Ishikawa (cell line): ENCODE measurements at regions not wholly inside any gene's neighbourhood (a gene's known extent, or its start where the extent isn't known, plus 50 kb on each side); places are given as distances from the start of the nearest gene placed in this dataset.

Experiments used
- CEBPB ChIP-seq: IDR thresholded peaks from 2 replicates; pipeline ENCODE4 v1.6.1; 2012
- CREB1 ChIP-seq: IDR thresholded peaks from 2 replicates; pipeline ENCODE4 v1.6.1; 2012; ENCODE audit warnings: low read depth
- EGR1 ChIP-seq: IDR thresholded peaks from 2 replicates; pipeline ENCODE4 v1.6.1; 2012
- EP300 ChIP-seq: IDR thresholded peaks from 2 replicates; pipeline ENCODE4 v1.6.1; 2012; ENCODE audit warnings: borderline replicate concordance
- FOXM1 ChIP-seq: IDR thresholded peaks from 2 replicates; pipeline ENCODE4 v1.6.1; 2012; ENCODE audit warnings: low read depth, borderline replicate concordance
- MAX ChIP-seq: IDR thresholded peaks from 2 replicates; pipeline ENCODE4 v1.6.1; 2012
- NFIC ChIP-seq: IDR thresholded peaks from 2 replicates; pipeline ENCODE4 v1.6.1; 2012
- RAD21 ChIP-seq: IDR thresholded peaks from 2 replicates; pipeline ENCODE4 v1.6.1; 2012; ENCODE audit warnings: low read depth
- REST ChIP-seq: IDR thresholded peaks from 2 replicates; pipeline ENCODE4 v1.6.1; 2012; ENCODE audit warnings: low read depth, mild to moderate bottlenecking
- TAF1 ChIP-seq: IDR thresholded peaks from 2 replicates; pipeline ENCODE4 v1.6.1; 2012; ENCODE audit warnings: low read depth, mild to moderate bottlenecking
- TCF12 ChIP-seq: IDR thresholded peaks from 2 replicates; pipeline ENCODE4 v1.6.1; 2012; ENCODE audit warnings: low read depth
- TEAD4 ChIP-seq: IDR thresholded peaks from 2 replicates; pipeline ENCODE4 v1.6.1; 2012
- USF1 ChIP-seq: IDR thresholded peaks from 2 replicates; pipeline ENCODE4 v1.6.1; 2012
- YY1 ChIP-seq: IDR thresholded peaks from 2 replicates; pipeline ENCODE4 v1.6.1; 2012; ENCODE audit warnings: low read depth
- ZBTB7A ChIP-seq: IDR thresholded peaks from 2 replicates; pipeline ENCODE4 v1.6.1; 2012; ENCODE audit warnings: low read depth

- no peak for TF ChIP-seq YY1
- TF ChIP-seq TEAD4 = no peak
- TF ChIP-seq RAD21 = no peak
- no peak for TF ChIP-seq NFIC
These were observed 322.1 kb downstream of the EN1 start for GRCh38 chr2:118525346-118525745.

- TF ChIP-seq USF1 = no peak
- no peak for TF ChIP-seq TEAD4
- TF ChIP-seq YY1 = no peak
- no peak for TF ChIP-seq CREB1
- no peak for TF ChIP-seq NFIC
- TF ChIP-seq ZBTB7A = no peak
- no peak for TF ChIP-seq FOXM1
- TF ChIP-seq TCF12 = no peak
- TF ChIP-seq MAX = no peak
- no peak for TF ChIP-seq EP300
- no peak for TF ChIP-seq RAD21
- TF ChIP-seq EGR1 = no peak
- TF ChIP-seq CEBPB = no peak
- no peak for TF ChIP-seq REST
- no peak for TF ChIP-seq TAF1
These were observed 322.5 kb downstream of the EN1 start for GRCh38 chr2:118524911-118525310.

- TF ChIP-seq REST = no peak
- no peak for TF ChIP-seq CREB1
- no peak for TF ChIP-seq TAF1
- TF ChIP-seq EP300 = no peak
- no peak for TF ChIP-seq ZBTB7A
- TF ChIP-seq MAX = no peak
- TF ChIP-seq NFIC = no peak
- no peak for TF ChIP-seq RAD21
- no peak for TF ChIP-seq YY1
- no peak for TF ChIP-seq FOXM1
- TF ChIP-seq USF1 = no peak
- TF ChIP-seq EGR1 = no peak
- no peak for TF ChIP-seq CEBPB
- no peak for TF ChIP-seq TEAD4
- TF ChIP-seq TCF12 = no peak
These were observed 323.7 kb downstream of the EN1 start for GRCh38 chr2:118523761-118524160.

- TF ChIP-seq NFIC (no peak), EGR1 (no peak), YY1 (no peak), TAF1 (no peak), MAX (no peak), USF1 (no peak), TEAD4 (no peak), TCF12 (no peak), RAD21 (no peak), EP300 (no peak)
These were observed 325.5 kb downstream of the EN1 start for GRCh38 chr2:118521960-118522359.

GRCh38 chr2:118521272-118521671 lies 326.2 kb downstream of the EN1 start:
- TF ChIP-seq TAF1 (no peak), REST (no peak), ZBTB7A (no peak), TCF12 (no peak), EP300 (no peak), NFIC (no peak), EGR1 (no peak), RAD21 (no peak)
